ENCODE measurements at regions not wholly inside any gene's neighbourhood (a gene's known extent, or its start where the extent isn't known, plus 50 kb on each side); places are given as distances from the start of the nearest gene placed in this dataset.
"Not testable (repeated sequence)": the region's sequence is repeated elsewhere in the genome, so short reads cannot be mapped to it uniquely, and the experiment has no call there.

DNA sequence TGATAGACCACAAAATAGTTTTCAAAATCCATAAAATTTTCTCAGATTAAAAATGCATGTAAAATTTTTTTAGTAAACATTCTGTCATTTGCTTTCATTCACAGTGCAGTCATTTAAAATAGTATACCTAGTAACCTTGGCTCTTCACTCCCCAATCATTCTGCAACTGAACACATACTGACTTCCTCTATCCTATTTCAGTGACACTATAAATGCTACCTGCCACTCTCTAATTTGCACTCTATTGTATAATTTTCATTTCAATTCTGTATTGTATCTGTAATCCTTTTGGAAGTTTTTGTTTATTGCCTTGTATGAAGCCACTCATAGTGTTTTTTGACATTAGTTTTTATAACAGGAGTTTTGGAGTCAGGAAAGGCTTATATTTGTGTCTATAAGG, 1029.1 kb upstream of the NCAM2 start:
- no peak for DNase-seq (ENCODE audit: low read depth, low spot score)

DNA sequence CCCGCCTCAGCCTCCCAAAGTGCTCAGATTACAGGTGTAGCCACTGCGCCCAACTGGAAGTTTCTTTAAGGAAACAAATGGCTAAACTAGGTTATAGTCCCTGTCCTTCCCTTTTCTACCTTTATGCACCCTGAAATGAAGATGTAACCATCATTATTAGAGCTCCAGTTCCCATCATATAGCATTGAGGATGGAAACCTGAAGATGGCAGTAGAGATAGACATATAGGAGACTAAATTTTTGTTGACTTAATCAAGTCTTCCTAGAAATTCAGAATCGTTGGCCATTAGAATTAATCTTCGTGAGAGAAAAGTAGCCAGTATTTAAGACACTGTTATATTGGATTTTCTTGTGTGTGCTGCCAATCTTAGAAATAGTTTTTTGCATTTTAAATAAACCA, 1016.3 kb upstream of the NCAM2 start:
- no peak for DNase-seq (ENCODE audit: low read depth, low spot score)

DNA sequence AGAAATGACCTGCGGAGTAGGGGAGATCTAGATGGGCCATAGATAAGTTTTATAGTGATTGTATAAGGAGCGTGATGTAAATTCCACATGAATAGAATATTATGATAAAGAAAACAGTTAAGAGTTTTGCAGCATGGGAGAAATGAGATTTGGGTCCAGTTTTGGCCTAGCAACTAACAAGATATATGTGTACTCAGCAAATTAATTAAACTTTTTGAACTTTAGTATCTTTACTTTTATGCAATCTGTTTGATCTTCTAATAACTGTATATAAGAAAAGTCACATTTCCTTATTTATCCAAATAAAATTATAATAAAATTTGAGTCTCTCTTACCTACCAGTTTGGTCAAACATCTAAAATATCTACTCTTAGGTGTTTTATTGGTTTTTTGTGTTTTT, 1011.8 kb upstream of the NCAM2 start:
- no peak for DNase-seq (ENCODE audit: low read depth, low spot score)

DNA sequence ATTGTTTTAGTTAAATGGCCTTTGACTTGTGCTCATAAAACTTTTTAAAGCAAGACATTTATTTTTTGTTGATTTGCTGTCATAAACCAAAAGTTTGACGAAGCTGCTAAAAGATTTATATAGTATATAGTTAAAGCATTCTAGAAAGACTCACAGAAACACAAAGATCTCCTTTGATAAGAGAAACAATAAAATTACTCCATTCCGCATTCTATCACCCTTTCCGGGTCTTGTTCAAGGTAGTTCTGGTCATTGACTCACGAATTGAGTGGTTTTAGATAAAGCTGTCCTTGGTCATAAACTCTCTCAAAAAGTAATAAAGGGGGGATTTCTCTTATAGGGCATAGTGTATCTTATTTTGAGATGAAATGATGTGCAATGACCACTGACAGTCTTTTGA, 1010.5 kb upstream of the NCAM2 start:
- no peak for DNase-seq (ENCODE audit: low read depth, low spot score)

DNA sequence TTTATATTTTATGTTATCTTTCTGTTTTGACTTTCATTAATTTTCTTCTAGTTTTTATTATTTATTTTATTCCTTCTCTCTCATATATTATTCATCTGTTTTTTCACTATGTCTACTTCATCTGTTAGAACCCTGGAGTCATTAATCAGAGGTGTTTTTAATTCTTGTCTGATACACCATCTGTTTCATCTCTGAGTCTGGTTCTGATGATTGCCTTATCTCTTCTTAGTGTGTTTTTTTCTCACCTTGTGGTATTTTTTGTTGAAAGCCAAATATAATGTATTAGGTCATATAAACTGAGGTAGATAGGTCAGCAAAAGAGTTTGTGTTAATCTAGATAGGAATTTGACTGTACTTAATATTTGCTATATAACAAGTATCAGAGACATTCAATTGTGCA, 1005.7 kb upstream of the NCAM2 start:
- DNase-seq (ENCODE audit: low read depth, low spot score), result no peak

DNA sequence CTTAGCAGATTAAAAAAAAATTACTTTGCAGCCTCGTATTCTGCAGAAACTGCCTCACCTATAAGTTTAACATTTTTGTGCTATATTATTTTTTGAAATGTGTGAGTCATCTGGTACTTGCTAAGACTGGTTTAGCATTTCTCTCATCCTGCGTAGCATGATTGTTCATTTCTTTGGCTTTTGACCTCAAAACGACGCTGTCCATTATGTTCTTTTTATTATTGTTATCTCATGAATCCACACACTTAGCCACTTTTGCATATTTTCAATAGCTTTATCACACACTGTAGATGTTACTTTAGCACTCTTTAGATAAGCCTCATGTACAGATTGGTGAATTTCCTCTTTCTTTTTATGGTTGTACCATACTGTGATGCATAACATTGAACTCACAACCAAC, 1004.9 kb upstream of the NCAM2 start:
- no peak for DNase-seq (ENCODE audit: low read depth, low spot score)

DNA sequence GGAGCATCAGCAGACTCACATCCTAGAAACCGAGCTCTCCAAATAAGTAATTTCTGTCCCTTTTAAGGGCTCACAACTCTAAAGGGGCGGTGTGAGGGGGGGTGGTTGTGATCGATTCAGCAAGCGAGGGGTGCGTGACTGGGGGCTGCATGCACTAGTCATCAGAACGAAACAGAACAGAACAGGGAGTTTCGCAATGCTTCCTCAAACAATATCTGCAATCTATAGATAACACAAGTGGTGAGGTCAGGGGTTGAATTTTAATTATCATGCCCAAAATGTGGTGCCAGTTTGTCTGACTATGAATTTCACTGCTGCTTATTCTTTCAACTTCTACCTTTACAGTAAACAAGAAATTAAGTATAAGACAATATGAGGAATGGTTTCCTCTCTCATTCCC, 1003.0 kb upstream of the NCAM2 start:
- DNase-seq (ENCODE audit: low read depth, low spot score), result no peak

DNA sequence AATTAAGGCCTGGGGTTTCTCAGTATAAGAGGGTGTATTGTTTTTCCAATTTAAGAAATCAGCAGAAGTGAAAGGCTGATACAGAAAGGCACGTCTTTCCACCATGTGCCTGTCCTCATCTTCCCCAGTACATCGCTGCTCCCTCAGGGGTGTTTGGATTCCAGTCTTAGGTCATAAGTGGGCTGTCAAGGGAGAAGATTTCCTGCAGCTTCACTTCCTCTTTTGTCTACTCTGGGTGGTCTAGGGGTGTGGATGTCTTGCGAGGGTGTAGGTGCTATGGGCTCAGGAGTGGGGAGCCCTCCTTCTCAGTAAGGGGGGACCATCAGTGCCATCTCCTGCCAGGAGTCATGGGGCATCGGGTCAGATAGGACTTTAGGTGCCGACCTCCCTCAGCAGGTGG, 999.8 kb upstream of the NCAM2 start:
- DNase-seq (ENCODE audit: low read depth, low spot score), result no peak

DNA sequence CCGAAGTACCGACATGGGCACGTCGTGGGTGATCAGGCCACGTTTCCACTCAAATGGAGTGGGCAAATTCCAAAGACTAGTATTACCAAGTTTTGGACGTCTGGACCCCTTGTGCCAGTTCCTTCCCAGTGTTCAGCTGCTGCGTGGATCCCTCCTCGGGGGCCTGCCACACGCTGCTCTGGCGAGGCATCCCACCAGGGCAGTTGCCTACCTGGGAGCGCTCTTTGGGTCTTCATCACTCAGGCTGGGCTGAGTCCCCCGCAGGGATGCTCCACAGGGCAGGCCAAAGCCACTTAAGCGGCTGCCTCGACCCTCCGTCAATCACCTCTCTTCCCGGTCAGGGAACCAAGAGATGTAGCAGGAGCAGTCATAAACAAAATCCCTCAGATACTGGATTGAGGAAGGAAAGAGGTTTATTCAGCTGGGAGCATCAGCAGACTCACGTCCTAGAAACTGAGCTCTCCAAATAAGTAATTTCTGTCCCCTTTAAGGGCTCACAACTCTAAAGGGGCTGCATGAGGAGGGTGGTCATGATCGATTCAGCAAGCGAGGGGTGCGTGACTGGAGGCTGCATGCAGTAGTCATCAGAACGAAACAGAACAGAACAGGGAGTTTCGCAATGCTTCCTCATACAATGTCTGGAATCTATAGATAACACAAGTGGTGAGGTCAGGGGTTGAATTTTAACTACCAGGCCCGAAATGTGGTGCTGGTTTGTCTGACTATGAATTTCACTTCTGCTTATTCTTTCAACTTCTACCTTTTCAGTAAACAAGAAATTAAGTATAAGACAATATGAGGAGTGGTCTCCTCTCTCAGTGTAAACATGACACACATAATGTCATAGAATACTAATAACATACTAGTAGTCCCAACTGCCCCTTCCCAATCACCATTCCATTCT, 998.6 kb upstream of the NCAM2 start:
- DNase-seq (ENCODE audit: low read depth, low spot score), result no peak

DNA sequence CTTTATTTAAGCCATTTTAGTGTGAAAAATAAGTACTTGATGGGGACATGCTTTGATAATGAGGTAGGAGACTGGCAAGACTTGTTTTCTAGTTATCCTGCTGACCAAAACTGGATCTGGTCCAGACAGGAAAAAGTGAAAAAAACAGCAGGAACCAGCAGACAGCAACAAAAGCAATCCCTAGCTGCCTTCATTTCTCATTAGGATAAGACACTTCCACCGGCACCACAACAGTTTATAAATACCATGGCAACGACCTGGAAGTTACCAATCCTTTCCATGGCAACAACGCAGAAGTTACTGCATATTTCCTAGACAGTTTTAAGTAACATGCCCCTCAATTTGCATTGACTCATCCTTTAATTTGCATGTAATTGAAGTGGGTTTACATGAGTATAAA, 993.8 kb upstream of the NCAM2 start:
- DNase-seq (ENCODE audit: low read depth, low spot score), result no peak

DNA sequence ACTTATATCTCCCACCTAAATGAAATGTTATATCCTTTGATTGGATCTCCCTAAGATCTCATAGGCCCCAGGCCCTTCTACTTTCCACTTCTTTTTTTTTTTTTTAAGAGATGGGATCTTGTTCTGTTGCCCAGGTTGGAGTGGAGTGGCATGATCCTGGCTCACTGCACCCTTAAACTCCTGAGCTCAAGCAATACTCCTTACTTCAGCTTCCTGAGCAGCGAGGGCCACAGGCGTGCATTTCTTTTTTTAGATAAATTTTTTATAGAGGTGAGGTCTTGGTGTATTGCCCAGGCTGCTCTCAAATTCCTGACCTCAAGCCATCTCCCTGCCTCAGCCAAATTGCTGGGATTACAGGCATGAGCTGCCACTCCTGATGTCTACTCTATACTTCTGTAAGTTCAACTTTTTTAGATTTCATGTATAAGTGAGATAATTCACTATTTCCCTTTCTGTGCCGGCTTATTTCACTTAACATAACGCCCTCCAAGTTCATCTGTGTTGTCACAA, 987.5 kb upstream of the NCAM2 start:
- DNase-seq (ENCODE audit: low read depth, low spot score), result no peak

DNA sequence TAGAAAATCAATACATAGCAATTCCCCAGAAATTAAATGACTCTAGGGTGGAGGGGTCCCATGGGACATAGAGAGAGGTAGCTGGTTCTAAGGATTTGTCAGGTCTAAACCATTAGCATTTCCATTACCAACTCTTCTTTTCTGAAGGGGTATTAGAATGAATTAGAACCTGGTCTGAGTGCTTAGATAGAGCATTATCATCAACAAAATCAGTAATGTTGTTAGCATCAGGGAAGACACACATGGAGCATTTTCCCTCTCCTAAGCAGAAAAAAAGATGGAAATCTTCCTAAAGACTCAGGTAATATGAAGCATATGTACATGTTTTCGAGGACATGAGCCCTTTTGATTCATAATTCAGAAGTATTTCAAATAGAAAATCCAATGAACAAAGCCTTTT, 984.4 kb upstream of the NCAM2 start:
- DNase-seq (ENCODE audit: low read depth, low spot score), result no peak

DNA sequence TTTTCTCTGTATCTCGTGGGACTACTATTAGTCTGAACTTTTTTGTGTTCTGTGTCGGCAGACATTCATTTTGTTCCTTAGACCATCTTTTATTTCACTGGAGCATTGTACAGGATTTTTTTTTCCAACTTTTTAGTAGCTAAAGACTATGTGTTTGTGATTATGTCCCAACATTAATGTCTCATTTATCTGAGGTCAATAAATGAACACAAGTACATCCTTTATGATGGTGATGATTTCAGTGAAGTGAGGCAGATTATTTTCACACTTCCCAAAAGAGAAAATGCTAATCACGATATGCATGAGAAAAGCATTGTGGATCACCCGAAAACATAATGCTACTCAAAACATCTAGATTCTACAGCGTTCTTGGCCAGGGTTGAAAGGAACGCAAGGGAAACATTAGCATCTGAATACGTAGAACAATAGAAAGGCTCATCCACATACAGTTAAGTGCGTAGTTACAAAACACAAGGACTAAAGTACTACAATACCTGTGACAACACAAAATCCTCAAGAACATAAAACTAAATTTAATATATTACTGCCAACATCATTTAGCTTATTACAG, 981.7 kb upstream of the NCAM2 start:
- DNase-seq (ENCODE audit: low read depth, low spot score), result no peak

DNA sequence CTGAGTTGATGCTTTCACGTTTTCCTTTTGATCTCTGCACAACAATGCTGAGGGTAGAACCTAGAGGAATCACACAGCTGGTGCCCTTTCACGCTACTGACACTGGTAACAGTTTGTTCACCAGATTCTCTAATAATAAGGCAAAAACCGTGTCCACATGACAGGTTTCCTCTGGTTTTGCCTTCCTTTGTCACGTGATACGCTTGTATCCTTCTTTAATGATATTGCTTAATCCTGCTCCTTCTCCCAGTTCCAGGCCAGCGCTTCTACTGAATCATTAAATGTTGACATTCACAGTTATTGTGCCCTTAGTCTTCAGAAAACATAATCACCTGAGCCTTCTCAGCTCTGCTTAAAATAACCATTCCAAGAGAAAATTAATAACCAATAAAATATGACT, 978.2 kb upstream of the NCAM2 start:
- DNase-seq (ENCODE audit: low read depth, low spot score), result no peak

DNA sequence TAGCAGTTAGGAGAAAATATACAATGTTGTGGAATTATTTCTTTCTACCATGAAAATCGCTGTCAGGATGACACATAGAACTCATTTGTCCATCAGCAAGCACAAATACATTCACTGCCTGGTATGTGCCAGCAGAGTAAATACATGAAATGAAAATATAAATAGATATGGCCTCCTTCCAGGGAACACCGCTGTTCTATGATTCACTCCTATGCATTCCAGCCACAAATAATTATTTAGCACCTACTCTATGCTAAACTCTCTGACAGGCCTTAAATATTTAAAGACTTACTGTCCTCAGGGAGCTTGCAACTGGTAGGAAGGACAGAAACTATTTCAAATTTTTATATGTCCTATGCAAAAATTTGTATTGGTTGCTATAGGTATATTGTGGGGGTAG, 975.0 kb upstream of the NCAM2 start:
- DNase-seq (ENCODE audit: low read depth, low spot score), result no peak

DNA sequence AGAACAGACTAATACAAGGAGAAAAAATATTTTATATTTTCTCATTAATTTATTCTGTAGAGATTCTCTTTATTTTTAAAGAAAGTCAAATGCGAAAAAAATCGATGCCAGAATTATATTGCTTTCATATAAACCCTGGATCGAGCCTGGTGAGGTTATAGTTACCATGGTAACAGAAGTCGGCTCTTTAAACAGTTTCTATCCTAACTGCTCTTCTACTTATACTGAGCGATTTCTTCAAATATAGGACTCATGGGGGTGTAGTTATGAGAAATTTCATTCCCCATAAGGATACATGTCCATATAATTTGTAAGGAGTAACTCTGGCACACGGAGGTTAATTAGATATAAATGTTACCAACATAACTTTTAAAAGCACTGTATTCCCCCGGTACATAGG, 973.5 kb upstream of the NCAM2 start:
- no peak for DNase-seq (ENCODE audit: low read depth, low spot score)

DNA sequence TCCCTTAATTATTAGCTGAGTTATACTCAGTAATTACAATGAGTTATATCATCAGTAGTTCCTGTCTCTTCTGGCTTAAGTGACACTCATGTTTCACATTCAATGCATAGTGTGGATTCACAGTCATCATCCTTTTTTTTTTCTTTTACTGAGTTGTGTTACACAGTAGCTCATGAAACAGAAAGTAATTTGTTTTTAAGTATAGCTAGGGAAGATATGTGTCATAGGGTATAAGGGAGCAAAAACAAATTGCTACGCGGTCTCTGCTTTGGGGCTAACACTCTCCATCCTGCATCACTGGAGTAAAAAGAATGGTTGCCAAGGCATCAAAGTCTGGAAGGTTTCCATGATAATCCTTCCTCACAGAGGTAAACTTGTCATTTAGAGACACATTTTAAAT, 971.7 kb upstream of the NCAM2 start:
- no peak for DNase-seq (ENCODE audit: low read depth, low spot score)

DNA sequence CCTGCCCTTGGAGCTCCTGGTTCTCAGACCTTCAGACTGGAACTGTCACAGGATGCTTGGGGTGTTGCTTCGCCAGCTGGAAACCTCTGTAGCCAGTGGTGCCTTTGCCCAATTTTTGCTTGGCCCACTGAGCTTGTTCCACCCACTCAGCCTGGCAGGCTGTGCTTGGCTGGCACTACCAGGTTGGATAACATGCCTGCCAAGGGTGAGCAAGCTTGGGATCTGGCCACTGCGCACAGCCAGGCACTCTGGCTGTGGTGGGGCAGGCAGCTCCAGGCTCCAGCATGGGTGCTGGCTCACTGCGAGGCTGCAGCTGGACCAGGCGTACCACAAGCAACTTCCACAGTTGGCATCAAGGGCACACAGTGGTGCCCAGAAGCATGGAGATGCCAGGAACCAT, 967.8 kb upstream of the NCAM2 start:
- DNase-seq (ENCODE audit: low read depth, low spot score), result no peak

DNA sequence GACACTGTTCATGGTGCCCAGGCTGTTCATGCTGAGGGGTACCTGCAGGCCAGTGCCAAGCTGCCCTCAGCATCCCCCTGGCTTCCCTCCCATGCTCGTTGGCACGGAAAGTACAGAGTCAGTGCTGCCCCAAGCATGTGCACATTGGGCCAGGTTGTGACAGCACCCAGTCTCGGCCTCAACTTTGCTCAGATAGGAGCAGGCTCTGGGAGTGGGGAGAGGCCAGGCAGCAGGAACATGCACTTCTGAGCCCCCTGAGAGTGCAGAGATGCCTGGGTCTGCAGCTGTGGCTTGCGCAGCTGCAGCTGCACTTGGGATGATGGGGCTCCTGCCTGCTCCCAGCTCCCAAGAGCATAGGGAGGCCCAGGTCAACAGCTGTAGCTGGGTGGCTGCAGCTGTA, 966.4 kb upstream of the NCAM2 start:
- DNase-seq (ENCODE audit: low read depth, low spot score), result no peak

DNA sequence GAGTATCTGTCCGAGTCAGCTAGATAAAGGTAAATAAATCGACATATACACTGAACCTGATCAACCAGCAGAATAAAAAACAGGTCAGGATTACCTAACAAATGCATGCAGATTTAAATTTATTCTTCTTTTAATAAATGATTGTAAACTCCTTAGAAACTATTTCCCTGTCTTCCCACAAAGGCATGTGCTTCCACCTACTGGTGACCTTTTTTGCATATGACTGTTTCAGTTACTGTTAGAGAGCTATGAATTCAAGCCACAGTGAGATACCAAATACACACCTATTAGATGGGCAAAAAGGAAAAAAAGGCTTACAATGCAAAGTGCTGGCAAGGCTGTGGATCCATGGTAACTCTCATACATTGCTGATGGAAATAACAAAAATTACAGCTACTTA, 957.4 kb upstream of the NCAM2 start:
- DNase-seq (ENCODE audit: low read depth, low spot score), result no peak

DNA sequence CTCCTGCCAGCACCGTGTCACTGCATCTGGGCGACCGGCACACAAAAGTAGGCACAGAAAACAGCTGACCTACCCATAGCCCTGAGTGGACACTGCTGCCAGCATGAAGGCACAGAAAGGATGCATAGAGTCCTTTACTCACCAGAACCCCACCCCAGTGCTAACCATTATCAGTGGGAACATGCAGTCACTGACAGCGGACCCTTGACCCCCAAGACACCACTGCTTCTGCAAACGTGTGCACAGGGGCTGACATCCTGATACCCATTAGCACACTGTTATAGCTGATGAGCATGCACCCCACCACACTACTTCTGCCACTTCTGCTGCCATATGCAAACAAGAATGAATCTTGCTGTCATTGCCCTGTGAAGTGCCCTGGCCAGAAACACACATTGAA, 953.0 kb upstream of the NCAM2 start:
- DNase-seq (ENCODE audit: low read depth, low spot score), result no peak

DNA sequence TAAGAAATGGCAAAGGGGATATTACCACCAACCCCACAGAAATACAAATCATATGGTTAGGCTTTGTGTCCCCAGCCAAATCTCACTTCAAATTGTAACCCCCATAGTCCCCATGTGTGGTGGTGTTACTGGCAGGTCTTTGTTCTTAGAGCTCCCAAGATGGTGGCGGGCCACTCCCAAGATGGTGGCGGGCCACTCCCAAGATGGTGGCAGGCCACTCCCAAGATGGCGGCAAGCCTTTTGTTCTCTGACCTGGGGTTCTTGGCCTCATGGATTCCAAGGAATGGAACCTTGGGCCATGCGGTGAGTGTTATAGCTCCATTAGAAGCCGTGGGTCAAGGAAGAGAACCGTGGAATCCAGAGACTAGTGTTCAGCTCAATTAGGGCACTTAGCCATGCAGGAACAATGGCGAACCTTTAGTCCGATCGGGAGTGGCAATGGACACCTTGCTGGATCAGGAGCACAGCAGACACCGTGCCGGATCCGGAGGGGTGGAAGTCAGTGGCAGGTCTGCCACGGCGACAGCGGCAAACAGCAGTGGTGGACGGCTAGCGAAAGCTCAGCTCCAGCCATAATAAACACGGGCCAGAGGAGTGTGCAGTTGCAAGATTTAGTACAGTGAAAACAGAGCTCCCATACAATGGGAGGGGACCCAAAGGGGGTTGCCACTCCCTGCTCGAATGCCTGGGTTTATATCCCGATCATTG, 949.9 kb upstream of the NCAM2 start:
- not testable (repeated sequence) for DNase-seq (ENCODE audit: low read depth, low spot score)

DNA sequence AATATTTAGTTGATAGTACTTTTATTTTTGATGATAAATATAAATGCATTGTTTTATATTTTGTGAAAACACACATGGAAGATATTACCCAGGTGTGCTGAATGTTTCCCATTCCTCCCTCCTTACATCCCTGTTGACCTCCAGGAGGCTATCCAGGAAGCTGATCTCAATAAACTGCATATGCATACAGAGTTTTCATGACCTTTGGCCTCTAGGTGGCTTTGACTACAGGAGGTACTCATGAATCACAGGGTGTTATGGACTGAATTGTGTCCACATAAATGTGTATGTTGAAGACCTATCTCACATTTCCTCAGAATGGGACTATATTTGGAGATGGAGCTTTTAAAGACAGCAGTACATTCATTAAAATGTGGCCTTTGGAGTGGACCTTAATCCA, 914.9 kb upstream of the NCAM2 start:
- no peak for DNase-seq (ENCODE audit: low read depth, low spot score)
